Activated T-helper 1 cell treated with anti-CD3 and anti-CD28 coated beads, Interleukin-12 subunit alpha, Interleukin-12 subunit beta, Interleukin-2, Interleukin-4 antibody, amounts not matched to agents 30 ng/mL and 10 ng/mL and 1 ng/mL, durations not matched to agents 14 hours and 24 hours and 36 hours (primary cell): ENCODE measurements at regions not wholly inside any gene's neighbourhood (a gene's known extent, or its start where the extent isn't known, plus 50 kb on each side); places are given as distances from the start of the nearest gene placed in this dataset.

Source experiments
- DNase-seq: peaks from one replicate; pipeline ENCODE4 v3.0.0; 2021; ENCODE audit warnings: low spot score
- H3K27ac Mint-ChIP-seq: one replicate; pipeline ENCODE4 v1.8.0; 2021; ENCODE audit warnings: mild to moderate bottlenecking, mixed read lengths
- H3K27me3 Mint-ChIP-seq: one replicate; pipeline ENCODE4 v1.8.0; 2022; ENCODE audit warnings: mild to moderate bottlenecking, moderate library complexity, mixed read lengths; ENCODE audit not compliant: insufficient read depth
- H3K36me3 Mint-ChIP-seq: one replicate; pipeline ENCODE4 v1.8.0; 2021; ENCODE audit warnings: low read depth, mixed read lengths
- H3K4me1 Mint-ChIP-seq: one replicate; pipeline ENCODE4 v1.8.0; 2021; ENCODE audit warnings: low read depth, mixed read lengths
- H3K4me3 Mint-ChIP-seq: one replicate; pipeline ENCODE4 v1.8.0; 2021; ENCODE audit warnings: mild to moderate bottlenecking, moderate library complexity, mixed read lengths
- H3K9me3 Mint-ChIP-seq: one replicate; pipeline ENCODE4 v1.8.0; 2021; ENCODE audit warnings: mixed read lengths
- intact Hi-C: fragments of 100-400 bp; cut with micrococcal nuclease; formaldehyde crosslinking; loops from one replicate; pipeline ENCODE4 v1.15.1; 2024

- H3K27ac Mint-ChIP-seq = no peak overlapping the region
- H3K4me1 Mint-ChIP-seq = no peaks in the 10 kb centered on the region
- H3K4me3 Mint-ChIP-seq = no peak overlapping the region
Observed at GRCh38 chr6:98254624-98255023, 579.8 kb upstream of the POU3F2 start.

GRCh38 chr6:98260382-98260781 lies 574.0 kb upstream of the POU3F2 start:
- Mint-ChIP-seq H3K27ac (no peak overlapping the region), H3K27me3 (no peaks in the 10 kb centered on the region), H3K9me3 (no peaks in the 10 kb centered on the region), H3K36me3 (no peaks in the 10 kb centered on the region), H3K4me1 (no peaks in the 10 kb centered on the region), H3K4me3 (no peak overlapping the region)
- DNase-seq = no peak
- intact Hi-C loops = no loop called here

More at GRCh38 chr6:98254624-98255023, 579.8 kb upstream of the POU3F2 start:
- Mint-ChIP-seq H3K36me3 (no peaks in the 10 kb centered on the region), H3K9me3 (no peaks in the 10 kb centered on the region), H3K27me3 (no peaks in the 10 kb centered on the region)
- intact Hi-C loops = no loop called here
- DNase-seq = no peak

- DNase-seq = no peak
- Mint-ChIP-seq H3K27ac (no peak overlapping the region), H3K27me3 (no peaks in the 10 kb centered on the region), H3K4me1 (no peaks in the 10 kb centered on the region), H3K4me3 (no peak overlapping the region), H3K9me3 (no peaks in the 10 kb centered on the region), H3K36me3 (no peaks in the 10 kb centered on the region)
- intact Hi-C loops = no loop called here
Observed at GRCh38 chr6:98272060-98272459, 562.3 kb upstream of the POU3F2 start.

GRCh38 chr6:98274691-98275090 lies 559.7 kb upstream of the POU3F2 start:
- Mint-ChIP-seq H3K36me3 (no peaks in the 10 kb centered on the region), H3K27ac (no peak overlapping the region), H3K27me3 (no peaks in the 10 kb centered on the region), H3K9me3 (no peaks in the 10 kb centered on the region), H3K4me1 (no peaks in the 10 kb centered on the region), H3K4me3 (no peak overlapping the region)
- intact Hi-C loops = no loop called here
- no peak for DNase-seq

GRCh38 chr6:98280492-98280891 lies 553.9 kb upstream of the POU3F2 start:
- no peak for DNase-seq
- H3K27me3 Mint-ChIP-seq = no peaks in the 10 kb centered on the region
- no peak overlapping the region for H3K4me3 Mint-ChIP-seq
- no peaks in the 10 kb centered on the region for H3K4me1 Mint-ChIP-seq
- H3K9me3 Mint-ChIP-seq = no peaks in the 10 kb centered on the region
- intact Hi-C loops = no loop called here
- H3K36me3 Mint-ChIP-seq = no peaks in the 10 kb centered on the region
- H3K27ac Mint-ChIP-seq = no peak overlapping the region

GRCh38 chr6:98286620-98287019 lies 547.8 kb upstream of the POU3F2 start:
- intact Hi-C loops = no loop called here
- no peaks in the 10 kb centered on the region for H3K9me3 Mint-ChIP-seq
- H3K36me3 Mint-ChIP-seq = no peaks in the 10 kb centered on the region
- no peaks in the 10 kb centered on the region for H3K4me1 Mint-ChIP-seq
- DNase-seq = no peak
- H3K27ac Mint-ChIP-seq = no peak overlapping the region
- no peak overlapping the region for H3K4me3 Mint-ChIP-seq
- H3K27me3 Mint-ChIP-seq = no peaks in the 10 kb centered on the region

- intact Hi-C loops = no loop called here
- no peak overlapping the region for H3K4me3 Mint-ChIP-seq
- no peaks in the 10 kb centered on the region for H3K9me3 Mint-ChIP-seq
- DNase-seq = no peak
- no peaks in the 10 kb centered on the region for H3K36me3 Mint-ChIP-seq
- no peaks in the 10 kb centered on the region for H3K4me1 Mint-ChIP-seq
- no peaks in the 10 kb centered on the region for H3K27me3 Mint-ChIP-seq
- no peak overlapping the region for H3K27ac Mint-ChIP-seq
Observed at GRCh38 chr6:98287876-98288275, 546.5 kb upstream of the POU3F2 start.

- H3K9me3 Mint-ChIP-seq = no peaks in the 10 kb centered on the region
- H3K36me3 Mint-ChIP-seq = no peaks in the 10 kb centered on the region
- H3K27ac Mint-ChIP-seq = no peak overlapping the region
- no peaks in the 10 kb centered on the region for H3K4me1 Mint-ChIP-seq
- no peak for DNase-seq
- no peaks in the 10 kb centered on the region for H3K27me3 Mint-ChIP-seq
- intact Hi-C loops = no loop called here
- H3K4me3 Mint-ChIP-seq = no peak overlapping the region
Observed at GRCh38 chr6:98292810-98293209, 541.6 kb upstream of the POU3F2 start.

- Mint-ChIP-seq H3K27me3 (no peaks in the 10 kb centered on the region), H3K4me1 (no peaks in the 10 kb centered on the region), H3K36me3 (no peaks in the 10 kb centered on the region), H3K4me3 (no peak overlapping the region), H3K27ac (no peak overlapping the region), H3K9me3 (no peaks in the 10 kb centered on the region)
- intact Hi-C loops = no loop called here
- no peak for DNase-seq
Observed at GRCh38 chr6:98295515-98296175, 538.7 kb upstream of the POU3F2 start.

GRCh38 chr6:98308564-98308963 lies 525.8 kb upstream of the POU3F2 start:
- no peak for DNase-seq
- Mint-ChIP-seq H3K4me3 (no peak overlapping the region), H3K36me3 (no peaks in the 10 kb centered on the region), H3K27me3 (no peaks in the 10 kb centered on the region), H3K27ac (no peak overlapping the region), H3K4me1 (no peaks in the 10 kb centered on the region), H3K9me3 (no peaks in the 10 kb centered on the region)
- intact Hi-C loops = no loop called here

GRCh38 chr6:98310443-98310842 lies 523.9 kb upstream of the POU3F2 start:
- DNase-seq = no peak
- Mint-ChIP-seq H3K9me3 (no peaks in the 10 kb centered on the region), H3K27me3 (no peaks in the 10 kb centered on the region), H3K4me3 (no peak overlapping the region), H3K4me1 (no peaks in the 10 kb centered on the region), H3K36me3 (no peaks in the 10 kb centered on the region), H3K27ac (no peak overlapping the region)
- intact Hi-C loops = no loop called here

GRCh38 chr6:98323605-98324004 lies 510.8 kb upstream of the POU3F2 start:
- Mint-ChIP-seq H3K36me3 (no peaks in the 10 kb centered on the region), H3K27me3 (no peaks in the 10 kb centered on the region), H3K4me3 (no peak overlapping the region), H3K27ac (no peak overlapping the region), H3K9me3 (no peaks in the 10 kb centered on the region), H3K4me1 (no peaks in the 10 kb centered on the region)
- intact Hi-C loops = no loop called here
- DNase-seq = no peak

- Mint-ChIP-seq H3K27ac (no peak overlapping the region), H3K36me3 (no peaks in the 10 kb centered on the region), H3K27me3 (no peaks in the 10 kb centered on the region), H3K9me3 (no peaks in the 10 kb centered on the region), H3K4me1 (no peaks in the 10 kb centered on the region), H3K4me3 (no peak overlapping the region)
- DNase-seq = no peak
- intact Hi-C loops = no loop called here
Observed at GRCh38 chr6:98324446-98324845, 509.9 kb upstream of the POU3F2 start.

GRCh38 chr6:98325366-98325765 lies 509.0 kb upstream of the POU3F2 start:
- DNase-seq = no peak
- H3K4me3 Mint-ChIP-seq = no peak overlapping the region
- H3K9me3 Mint-ChIP-seq = no peaks in the 10 kb centered on the region
- intact Hi-C loops = no loop called here
- H3K27me3 Mint-ChIP-seq = no peaks in the 10 kb centered on the region
- no peaks in the 10 kb centered on the region for H3K36me3 Mint-ChIP-seq
- no peak overlapping the region for H3K27ac Mint-ChIP-seq
- H3K4me1 Mint-ChIP-seq = no peaks in the 10 kb centered on the region
